CD4-positive, alpha-beta T cell treated with Interleukin-15 for 1 hour (primary cell): ENCODE measurements at regions not wholly inside any gene's neighbourhood (a gene's known extent, or its start where the extent isn't known, plus 50 kb on each side); places are given as distances from the start of the nearest gene placed in this dataset.

ENCODE experiments used
- DNase-seq: peaks from one replicate; pipeline ENCODE4 v3.0.0-alpha.2; 2020

DNA sequence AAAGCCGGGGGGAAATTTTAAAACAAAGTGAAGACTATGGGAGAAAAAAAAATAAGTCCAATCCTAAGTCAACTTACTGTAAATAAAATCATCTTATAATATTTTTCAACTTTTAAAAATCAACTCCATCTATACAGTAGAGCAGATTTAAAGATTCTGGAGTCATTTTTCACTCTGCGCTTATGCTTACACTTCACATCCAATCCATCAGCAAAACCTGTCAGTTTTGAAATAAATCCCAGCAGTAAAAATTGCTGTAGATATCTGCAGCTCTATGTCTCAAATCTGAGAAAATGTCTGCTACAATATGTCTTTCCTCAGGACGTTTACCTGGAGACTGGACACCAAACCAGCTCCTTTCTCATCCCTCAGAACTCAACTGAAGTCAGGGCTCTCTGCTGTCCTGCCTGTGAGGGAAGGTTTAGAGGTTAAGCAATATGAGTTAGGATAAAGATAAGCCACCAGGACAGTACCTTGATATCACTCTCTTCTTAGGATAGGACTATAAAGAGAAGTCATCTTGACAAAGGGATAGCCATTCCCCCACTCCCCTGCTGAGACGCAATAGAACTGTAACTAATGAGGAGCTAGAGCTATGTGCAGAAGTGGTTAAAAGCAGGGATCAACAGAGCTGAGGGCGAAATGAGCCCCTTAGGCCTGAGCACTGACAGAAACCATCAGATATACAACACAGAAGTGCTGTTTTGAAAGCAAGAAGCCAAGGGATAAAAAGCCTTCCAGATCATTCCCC, 254.7 kb upstream of the KLHL1 start:
- no peak for DNase-seq

DNA sequence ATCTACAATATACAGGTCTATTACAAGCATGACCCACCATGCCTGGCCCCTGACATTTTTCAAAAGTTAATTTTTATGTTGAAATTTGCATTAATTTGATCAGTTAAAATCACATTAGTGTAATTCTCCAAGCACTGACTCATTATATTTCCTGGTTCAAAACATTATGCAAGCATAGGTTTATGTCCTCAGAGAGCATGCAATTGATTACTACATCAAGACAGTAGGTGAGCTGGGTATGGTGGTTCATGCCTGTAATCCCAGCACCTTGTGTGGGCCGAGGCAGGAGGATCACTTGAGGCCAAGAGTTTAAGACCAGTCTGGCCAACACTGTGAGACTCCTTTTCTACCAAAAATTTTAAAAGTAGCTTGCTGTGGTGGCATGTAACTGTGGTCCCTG, 248.8 kb upstream of the KLHL1 start:
- DNase-seq = no peak

DNA sequence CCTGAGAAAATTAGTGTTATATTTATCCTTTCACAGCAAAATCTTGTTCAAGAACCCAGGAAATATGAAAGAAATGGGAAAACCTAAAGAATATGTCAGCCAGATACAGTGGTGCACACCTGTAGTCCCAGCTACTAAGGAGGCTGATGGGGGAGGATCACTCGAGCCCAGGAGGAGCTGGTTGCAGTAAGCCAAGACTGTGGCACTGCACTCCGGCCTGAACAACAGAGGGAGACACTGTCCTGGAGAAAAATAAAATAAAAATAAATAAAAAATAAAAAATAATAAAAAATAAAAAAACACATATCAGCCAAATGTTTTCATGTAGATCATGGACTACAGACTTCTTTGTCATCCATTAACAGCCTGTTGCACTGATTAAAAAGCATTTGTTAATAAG, 244.8 kb upstream of the KLHL1 start:
- DNase-seq = no peak

DNA sequence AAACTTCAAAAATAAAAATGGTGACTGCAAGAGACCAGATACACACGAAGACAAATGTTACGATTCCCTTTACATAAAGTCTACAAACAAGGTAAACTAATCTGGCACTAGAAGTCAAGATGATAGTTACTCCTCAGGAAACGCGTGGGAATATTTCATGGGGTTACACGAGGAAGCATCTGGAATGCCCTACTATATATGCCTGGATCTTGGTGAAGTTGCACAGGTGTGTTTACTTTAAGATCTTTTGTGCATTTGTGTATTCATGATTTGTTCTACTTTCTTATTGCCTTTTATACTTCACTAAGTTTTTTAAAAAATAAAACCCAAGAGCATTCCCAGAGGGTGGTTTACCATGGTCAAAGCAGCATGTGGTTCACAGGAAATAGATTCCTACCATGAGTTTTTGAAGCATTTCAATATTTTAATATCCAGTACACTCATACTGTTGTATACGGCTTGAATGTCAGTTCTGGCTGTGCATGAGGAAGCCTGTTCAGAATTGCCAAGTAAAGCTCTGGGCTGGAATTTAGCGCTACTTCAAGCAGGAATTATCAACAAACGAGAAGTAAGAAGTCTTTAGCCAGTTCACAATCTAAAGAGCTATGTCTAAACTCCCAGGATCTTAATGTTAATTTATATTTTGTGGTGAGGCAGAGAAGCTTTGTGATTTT, 239.8 kb upstream of the KLHL1 start:
- DNase-seq = no peak

DNA sequence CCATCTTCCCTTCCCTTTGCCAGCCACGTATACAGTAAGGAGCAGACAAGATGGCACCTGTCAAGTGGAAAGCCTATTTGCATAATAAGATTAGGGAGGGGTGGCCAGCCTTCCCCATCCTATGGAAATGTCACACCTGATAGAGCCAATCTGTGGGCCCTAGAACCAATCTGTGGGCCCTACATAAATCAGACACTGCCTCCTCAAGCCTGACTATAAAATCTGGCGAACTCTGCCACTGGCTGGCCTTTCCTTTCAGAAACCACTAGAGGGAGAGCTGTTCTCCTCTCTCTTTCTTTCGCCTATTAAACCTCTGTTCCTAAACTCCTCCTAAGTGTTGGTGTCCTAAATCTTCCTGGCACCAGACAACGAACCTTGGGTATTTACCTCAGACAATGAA, 231.5 kb upstream of the KLHL1 start:
- no peak for DNase-seq

DNA sequence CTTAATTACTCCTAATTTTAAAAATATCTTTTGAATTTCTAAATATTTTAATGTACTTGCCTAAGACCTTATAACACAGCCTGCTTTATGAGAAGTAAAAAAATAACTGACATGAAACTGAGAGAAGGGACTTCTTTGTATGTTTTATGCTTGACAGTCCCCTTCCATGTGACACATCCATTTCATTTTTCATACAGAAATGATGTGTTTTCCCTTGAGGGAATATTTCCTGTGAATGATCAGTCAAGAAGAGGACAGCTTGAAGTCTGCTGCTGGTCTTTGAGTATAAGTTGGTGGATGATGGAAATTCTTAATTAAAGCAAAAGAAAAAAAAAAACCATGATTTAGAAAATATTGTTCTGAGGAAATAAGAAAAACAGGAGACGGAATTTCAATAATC, 230.4 kb upstream of the KLHL1 start:
- no peak for DNase-seq

DNA sequence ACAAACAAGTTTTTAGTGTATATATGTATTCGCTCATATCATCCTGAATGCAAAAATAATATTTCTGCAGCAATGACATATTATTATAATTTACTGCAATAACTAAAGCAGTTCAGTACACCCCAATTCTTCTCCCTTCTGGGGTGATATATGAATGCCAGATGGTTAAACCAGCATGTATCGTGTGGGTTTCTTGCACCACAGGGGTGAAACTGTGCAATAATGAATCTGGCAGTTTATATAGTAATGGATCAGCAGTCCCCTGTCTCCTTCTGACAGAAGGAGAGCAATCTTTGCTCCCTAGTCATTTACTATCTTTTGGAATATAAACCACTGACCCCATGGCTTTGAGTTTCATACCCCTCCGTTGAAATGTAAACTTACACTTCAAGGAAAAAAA, 228.6 kb upstream of the KLHL1 start:
- no peak for DNase-seq

DNA sequence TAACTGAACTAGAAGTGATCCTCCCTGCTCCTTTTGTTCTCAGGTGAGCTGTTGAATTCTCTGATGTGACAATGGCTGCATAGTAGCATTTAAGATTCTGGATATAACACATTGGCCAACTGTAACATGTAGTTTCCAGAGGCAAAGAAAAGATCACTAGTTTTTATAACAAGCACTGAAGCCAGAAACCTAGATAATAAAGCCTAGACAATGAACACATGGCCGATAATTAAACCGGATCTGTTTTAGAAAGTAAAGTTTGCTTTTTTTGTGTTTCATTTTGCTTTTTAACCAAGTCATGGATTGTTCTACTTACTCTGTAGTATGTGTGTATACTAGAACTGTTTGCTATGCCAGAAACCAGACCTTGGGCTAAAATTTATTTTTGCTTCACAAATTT, 225.5 kb upstream of the KLHL1 start:
- DNase-seq = no peak

DNA sequence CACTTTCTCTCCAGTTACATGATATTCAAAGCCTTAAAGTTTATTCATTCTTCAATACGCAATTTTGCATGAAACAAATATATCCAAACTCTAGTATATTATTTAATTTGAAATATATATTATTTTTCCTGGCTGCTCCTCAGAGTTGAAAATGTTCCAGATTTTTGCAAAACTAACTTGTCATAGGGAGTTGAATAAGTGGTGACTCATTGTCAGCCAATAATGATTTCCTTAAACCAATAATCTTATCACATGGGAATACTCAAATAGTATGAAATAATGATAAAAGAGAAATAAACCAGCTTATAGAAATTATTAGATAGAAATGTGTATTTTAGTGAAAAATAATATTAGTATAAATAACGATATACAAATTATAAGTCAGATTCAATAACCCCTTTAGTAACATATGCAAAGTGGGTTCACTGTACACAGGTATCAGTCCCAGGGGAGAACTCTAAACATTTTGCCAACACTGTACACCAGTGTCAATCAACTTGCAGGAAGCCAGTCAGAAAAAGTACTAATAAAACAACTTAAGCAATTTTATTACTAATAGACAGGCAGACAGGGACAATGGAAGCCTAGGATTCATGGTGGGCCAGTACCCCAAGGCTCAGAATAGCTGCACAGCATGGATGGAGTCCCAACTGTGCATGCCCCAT, 222.6 kb upstream of the KLHL1 start:
- no peak for DNase-seq

DNA sequence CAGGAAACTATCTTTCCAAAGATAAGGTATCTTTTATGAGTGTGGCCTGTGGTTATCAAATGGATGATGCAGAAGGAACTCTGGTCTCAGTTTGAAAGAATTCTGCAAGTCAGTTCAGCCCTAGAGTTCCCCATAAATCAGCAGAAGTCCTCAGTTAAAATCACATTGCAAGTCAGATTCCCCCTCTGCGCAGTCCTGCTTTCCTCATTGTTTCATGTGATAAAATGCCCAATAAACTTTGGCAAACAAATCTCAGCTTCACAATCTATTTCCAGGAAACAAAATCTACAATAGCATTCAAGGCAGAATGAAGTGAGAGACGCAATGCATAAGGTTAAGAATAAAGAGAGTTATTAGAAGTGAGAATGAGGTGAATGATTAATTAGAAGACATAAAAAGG, 216.3 kb upstream of the KLHL1 start:
- no peak for DNase-seq

DNA sequence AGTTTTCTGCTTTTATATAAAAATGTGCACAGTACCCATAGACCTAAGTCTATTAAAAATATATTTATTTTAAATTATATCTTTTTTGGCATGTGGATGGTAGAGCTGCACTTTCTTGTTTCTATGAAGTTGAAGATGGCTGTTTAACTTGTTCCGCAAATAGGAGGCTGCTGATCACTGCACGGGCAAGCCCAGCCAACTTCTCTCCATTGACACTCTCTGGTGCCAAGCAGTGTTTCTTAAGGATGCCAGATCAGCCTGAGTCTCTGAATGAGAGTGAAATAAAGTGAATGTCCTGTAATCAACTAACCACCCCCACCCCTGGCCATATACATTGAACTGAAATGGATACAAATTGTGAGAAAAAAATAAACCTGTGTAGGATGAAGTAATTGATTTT, 202.9 kb upstream of the KLHL1 start:
- no peak for DNase-seq

DNA sequence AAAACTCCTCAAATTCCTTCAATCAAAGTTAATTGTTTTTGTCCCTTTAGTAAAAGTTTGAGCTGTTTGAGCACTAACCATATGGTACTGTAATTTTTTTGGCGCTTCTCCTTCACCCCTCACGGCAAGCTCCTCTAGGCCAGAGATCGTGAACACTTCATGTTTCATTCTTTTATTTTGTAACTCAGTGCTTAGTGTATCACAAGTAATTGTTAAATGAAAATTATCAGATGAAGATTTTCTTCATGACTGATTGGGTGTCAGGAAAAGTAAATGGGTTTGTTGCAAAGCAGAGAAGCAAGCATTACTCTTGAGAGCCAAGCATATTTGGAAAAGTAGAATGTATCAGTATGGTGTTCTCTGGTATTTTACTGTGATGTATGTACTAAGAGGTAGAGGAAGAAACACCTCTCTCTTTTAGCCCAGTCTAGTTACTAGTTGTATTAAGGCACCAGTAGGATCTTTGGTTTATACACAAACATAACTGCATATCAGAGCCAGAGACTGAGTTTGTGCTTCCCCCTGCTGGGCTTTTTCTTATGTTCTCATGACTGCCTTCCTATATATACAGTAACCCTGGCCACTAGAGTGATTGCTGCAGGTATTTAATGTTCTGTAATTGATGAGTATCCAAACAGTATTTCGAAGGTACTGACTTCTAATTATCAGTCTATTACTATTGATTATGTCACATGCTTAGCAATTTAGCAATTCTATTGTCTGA, 202.3 kb upstream of the KLHL1 start:
- no peak for DNase-seq

DNA sequence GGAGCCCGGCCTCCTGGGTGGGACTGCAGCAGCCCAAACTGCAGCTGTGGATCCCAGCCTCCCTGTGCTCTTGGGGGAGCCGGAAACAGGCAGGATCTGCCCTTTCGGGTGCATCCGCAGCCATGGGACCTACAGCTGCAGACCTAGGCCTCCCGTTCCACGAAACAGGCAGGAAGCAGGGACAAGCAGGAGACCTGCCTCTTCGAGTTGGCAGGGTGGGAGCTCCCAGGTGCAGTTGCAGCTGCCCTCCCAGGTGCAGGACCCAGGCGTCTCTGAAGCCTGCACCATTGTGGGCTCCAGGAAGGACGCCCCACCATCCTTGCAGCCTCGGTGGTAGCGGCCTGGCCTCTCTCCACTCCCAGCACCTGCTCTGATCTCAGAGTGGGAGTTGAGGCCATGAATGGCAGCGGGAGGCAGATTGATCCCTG, 189.0 kb upstream of the KLHL1 start:
- DNase-seq = no peak

DNA sequence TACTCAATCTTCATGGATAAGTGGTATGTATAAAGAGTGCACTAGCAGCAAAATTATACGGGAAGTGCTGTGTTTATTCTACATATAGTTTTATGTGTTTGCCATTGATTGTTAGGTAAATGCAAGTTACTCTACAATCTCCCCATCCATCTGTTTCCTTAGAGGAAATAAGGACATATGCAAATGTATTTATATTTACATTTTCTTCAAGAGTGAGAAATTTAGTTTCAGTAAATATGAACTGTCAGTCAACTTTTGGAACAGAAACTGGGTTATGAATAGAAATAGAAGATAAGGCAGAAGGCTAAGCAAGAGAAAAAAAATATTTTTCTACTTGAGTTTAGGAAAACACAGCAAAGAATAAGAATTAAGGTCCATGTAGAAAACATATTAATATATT, 176.1 kb upstream of the KLHL1 start:
- DNase-seq = no peak

DNA sequence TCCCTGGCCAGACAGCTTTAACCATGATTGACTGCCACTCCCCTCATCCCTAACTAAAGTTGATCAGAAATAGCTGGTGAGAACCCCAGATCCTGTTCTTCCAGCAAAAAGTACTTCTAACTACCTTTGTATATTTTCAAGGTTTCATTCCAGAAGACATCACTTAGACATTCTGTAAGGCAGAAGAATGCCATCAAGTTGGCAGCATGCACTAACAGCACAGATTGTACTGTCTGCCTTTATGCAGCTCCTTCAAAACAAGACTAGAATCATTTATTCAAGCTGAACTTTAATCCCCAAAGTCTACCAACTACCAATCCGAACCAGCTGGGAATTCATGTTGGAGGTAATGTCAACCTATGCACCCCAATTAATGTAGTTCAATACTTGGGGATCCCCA, 167.6 kb upstream of the KLHL1 start:
- no peak for DNase-seq

DNA sequence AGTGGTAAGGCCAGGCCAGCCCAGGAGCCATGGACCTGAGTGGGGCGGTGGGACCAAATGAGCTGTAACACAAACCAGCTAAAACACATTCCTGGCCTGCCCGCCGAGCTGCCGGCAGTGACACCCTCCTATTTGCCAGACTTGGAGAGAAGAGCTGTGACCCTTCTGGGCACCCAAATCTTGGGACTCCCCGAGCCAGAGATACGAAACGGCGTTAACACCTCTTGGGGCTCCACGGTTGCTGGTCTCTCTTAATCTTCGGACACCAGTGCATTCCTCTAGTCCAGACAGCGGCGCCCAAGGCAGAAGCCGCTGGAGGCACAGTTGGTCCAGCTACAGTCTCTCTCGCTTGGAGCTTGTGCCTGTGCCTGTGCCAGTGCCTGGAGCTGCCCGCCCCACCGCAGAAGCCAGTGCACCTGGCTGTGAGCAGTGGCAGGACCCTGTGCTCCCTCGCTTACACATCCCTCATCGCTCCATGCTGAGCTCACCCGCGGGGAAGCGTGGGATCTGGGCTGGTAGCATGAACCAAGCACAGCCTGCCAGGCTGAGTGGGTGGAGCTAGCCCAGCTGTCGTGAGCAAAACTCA, 147.2 kb upstream of the KLHL1 start:
- DNase-seq = no peak

DNA sequence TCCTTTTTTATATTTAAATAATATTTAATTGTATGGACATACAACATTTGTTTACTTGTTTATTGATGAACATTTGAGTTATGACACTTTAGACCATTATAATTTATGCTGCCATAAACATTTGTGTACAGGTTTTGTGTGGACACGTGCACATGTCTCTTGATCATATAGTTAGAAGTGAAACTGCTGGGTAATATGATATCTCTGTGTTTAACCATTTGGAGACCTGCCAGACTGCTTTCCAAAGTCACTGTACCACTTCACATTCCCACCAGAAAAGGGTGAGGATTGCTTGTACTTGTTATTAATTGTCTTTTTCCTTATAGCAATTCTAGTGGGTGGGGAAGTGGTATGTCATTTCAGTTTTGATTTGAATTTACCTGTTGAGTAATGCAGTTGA, 145.6 kb upstream of the KLHL1 start:
- DNase-seq = no peak

DNA sequence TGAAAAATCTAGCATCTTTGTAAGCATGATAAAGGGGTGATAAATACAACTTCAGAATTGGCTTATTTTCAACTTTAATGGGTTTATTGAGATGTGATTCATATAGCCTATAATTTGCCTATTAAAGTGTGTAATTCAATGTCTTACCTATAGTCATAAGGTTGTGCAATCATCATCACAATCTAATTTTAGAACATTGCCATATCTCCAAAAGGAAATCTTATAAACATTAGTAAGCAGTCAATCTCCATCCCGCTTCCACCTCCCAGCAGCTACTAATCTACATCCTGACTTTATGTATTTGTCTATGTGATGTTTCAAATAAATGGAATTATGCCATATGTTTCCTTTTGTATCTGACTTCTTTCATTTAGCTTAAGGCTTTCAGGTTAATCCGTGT, 145.2 kb upstream of the KLHL1 start:
- no peak for DNase-seq

DNA sequence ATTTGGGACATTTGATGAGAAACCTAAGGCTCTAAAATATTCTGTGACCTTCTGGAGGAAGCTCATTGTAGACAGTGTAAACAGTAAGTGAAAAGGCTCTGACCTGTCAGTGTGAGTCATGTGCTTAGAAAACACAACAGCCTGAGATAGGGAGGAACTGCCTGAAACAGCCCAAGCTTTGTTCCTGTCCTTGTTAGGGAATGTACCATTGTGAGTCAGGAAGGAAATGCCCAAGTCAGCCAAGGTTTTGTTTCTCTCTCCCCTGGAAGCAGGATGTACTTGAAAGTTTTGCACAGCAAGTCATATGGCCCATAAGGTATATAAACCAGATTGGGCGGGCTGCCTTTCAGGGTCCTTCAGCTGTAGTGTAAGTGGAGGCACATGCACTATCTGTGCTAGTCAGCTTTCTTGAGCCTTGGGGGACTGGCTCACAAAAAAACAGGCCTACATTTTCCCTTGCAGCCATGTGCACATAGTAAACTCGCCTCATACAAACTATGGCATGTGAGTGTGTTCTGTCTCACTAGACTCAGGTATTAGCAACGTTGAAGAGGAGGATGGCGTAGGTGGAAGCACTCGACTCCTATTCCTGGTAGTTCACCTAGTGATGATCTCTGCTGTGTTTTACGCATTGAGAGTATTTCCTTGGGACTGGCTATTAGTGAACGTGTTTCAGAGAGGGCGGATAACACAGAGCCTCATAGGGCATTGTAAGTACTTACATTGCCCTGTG, 141.2 kb upstream of the KLHL1 start:
- DNase-seq = no peak

DNA sequence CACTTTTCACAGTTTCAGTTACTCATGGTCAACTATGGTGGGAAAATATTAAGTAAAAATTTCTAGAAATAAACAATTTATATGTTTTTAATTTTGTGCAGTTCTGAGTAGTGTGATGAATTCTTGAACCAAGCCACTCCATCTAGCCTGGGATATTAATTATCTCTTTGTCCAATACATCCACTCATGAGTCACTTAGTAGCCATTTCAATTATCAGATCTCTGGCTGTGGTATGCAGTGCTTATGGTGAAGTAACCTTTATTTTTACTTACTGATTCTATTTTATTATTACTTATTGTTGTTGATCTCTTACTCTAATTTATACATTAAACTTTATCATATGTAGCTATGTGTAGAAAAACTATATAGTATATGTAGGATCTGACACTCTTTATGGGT, 128.9 kb upstream of the KLHL1 start:
- no peak for DNase-seq

DNA sequence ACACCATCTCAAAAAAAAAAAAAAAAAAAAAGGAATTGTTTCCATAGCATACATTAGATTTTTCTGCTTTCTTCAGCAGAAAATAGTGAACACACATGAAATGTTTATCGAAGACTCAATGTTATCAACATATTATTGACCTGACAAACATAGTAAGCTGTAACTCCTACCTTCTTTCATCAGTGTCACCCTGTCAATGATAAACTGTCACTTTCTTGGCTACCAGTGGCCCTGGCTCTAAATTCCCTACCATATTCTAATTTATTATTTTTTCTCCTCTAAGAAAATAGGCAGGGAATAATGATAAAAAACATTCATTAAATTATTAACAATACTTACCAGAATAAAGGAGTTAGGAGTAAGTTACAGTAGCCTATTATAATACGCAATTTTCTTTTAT, 127.3 kb upstream of the KLHL1 start:
- DNase-seq = no peak

DNA sequence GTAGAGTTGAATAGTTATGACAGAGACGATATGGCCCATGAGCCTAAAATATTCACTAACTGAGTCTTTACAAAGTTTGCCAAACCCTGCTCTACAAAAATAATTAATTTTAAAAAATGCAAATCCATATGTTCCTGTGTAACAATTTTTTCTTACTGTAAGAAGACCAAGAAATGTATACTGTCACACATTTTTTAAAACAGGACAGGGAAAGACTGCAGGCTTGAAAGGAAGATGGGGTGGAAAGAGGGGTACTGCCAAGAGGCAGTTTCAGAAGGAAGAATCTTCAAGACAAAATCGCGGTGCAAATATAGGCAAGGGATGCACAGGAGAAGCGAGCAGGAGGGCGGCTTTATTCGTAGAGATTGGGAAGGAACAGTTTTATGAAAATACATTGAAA, 115.7 kb upstream of the KLHL1 start:
- DNase-seq = no peak

DNA sequence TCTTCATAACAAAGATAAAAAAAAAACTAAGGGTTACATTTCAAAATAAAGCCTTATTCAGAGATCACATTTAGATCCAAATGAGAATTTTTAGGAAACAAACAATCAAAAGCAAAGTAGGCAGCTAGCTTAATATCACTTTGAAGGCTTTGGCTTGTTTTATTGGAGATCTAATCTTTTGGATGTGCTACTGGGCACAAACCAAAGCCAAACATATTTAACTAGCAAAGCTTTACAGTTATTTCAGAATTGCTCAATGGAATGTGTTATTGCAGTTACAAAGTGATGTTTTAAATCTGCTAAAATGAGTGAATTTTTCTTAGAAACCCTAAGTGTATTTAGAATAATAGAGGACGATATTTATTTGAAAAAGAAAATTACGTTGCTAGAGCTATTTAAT, 114.7 kb upstream of the KLHL1 start:
- no peak for DNase-seq
